ENCODE measurements at regions not wholly inside any gene's neighbourhood (a gene's known extent, or its start where the extent isn't known, plus 50 kb on each side); places are given as distances from the start of the nearest gene placed in this dataset.
"Not testable (repeated sequence)": the region's sequence is repeated elsewhere in the genome, so short reads cannot be mapped to it uniquely, and the experiment has no call there.

- no peak for DNase-seq (ENCODE audit: low read depth)
Measured at GRCh38 chr4:117691572-117692351, 342.5 kb upstream of the NDST3 start.

GRCh38 chr4:117692538-117692937 lies 341.7 kb upstream of the NDST3 start:
- DNase-seq (ENCODE audit: low read depth) = no peak

- DNase-seq (ENCODE audit: low read depth) = no peak
Measured at GRCh38 chr4:117699595-117699994, 334.7 kb upstream of the NDST3 start.

GRCh38 chr4:117700111-117700892 lies 334.0 kb upstream of the NDST3 start:
- no peak for DNase-seq (ENCODE audit: low read depth)

- DNase-seq (ENCODE audit: low read depth) = no peak
Measured at GRCh38 chr4:117702353-117702752, 331.9 kb upstream of the NDST3 start.

- no peak for DNase-seq (ENCODE audit: low read depth)
Measured at GRCh38 chr4:117704721-117705120, 329.6 kb upstream of the NDST3 start.

- DNase-seq (ENCODE audit: low read depth) = no peak
Measured at GRCh38 chr4:117740736-117741135, 293.6 kb upstream of the NDST3 start.

GRCh38 chr4:117745379-117745778 lies 288.9 kb upstream of the NDST3 start:
- DNase-seq (ENCODE audit: low read depth) = not testable (repeated sequence)

GRCh38 chr4:117755438-117755837 lies 278.8 kb upstream of the NDST3 start:
- no peak for DNase-seq (ENCODE audit: low read depth)

GRCh38 chr4:117768610-117769009 lies 265.7 kb upstream of the NDST3 start:
- DNase-seq (ENCODE audit: low read depth) = no peak

- DNase-seq (ENCODE audit: low read depth) = no peak
Measured at GRCh38 chr4:117770269-117771102, 263.8 kb upstream of the NDST3 start.

GRCh38 chr4:117771647-117772337 lies 262.5 kb upstream of the NDST3 start:
- DNase-seq (ENCODE audit: low read depth) = no peak

- DNase-seq (ENCODE audit: low read depth) = no peak
Measured at GRCh38 chr4:117773064-117773936, 261.0 kb upstream of the NDST3 start.

GRCh38 chr4:117777721-117778120 lies 256.6 kb upstream of the NDST3 start:
- no peak for DNase-seq (ENCODE audit: low read depth)

GRCh38 chr4:117783716-117784115 lies 250.6 kb upstream of the NDST3 start:
- DNase-seq (ENCODE audit: low read depth) = no peak

- DNase-seq (ENCODE audit: low read depth) = no peak
Measured at GRCh38 chr4:117784266-117784665, 250.0 kb upstream of the NDST3 start.

GRCh38 chr4:117786566-117786965 lies 247.7 kb upstream of the NDST3 start:
- DNase-seq (ENCODE audit: low read depth) = no peak

GRCh38 chr4:117793845-117794480 lies 240.3 kb upstream of the NDST3 start:
- no peak for DNase-seq (ENCODE audit: low read depth)

- DNase-seq (ENCODE audit: low read depth) = no peak
Measured at GRCh38 chr4:117796677-117797076, 237.6 kb upstream of the NDST3 start.

GRCh38 chr4:117800636-117801035 lies 233.7 kb upstream of the NDST3 start:
- DNase-seq (ENCODE audit: low read depth) = no peak
